Lower leg skin (tissue), 3 donors: ENCODE measurements at regions not wholly inside any gene's neighbourhood (a gene's known extent, or its start where the extent isn't known, plus 50 kb on each side); places are given as distances from the start of the nearest gene placed in this dataset.

Source experiments
- CTCF ChIP-seq, 3 donors: fragments of 450-650 bp; IDR thresholded peaks; one replicate each; pipeline ENCODE4 v1.5.1; 2016; ENCODE audit warnings: antibody characterized with exemption in 3 of 3, mild to moderate bottlenecking in 3 of 3, moderate library complexity in 2 of 3
- POLR2A ChIP-seq, 2 donors: fragments of 450-650 bp; IDR thresholded peaks; one replicate each; pipeline ENCODE4 v1.6.1; 2016 to 2017; ENCODE audit warnings: antibody characterized with exemption in 2 of 2, mild to moderate bottlenecking in 1 of 2, moderate library complexity in 1 of 2

- TF ChIP-seq CTCF (IDR thresholded peaks at IDR 0.05) (no peak), POLR2A (IDR thresholded peaks at IDR 0.05) (no peak)
Measured at GRCh38 chr3:22542311-22542710, 660.8 kb upstream of the UBE2E2 start.
